ENCODE measurements at regions not wholly inside any gene's neighbourhood (a gene's known extent, or its start where the extent isn't known, plus 50 kb on each side); places are given as distances from the start of the nearest gene placed in this dataset.

DNA sequence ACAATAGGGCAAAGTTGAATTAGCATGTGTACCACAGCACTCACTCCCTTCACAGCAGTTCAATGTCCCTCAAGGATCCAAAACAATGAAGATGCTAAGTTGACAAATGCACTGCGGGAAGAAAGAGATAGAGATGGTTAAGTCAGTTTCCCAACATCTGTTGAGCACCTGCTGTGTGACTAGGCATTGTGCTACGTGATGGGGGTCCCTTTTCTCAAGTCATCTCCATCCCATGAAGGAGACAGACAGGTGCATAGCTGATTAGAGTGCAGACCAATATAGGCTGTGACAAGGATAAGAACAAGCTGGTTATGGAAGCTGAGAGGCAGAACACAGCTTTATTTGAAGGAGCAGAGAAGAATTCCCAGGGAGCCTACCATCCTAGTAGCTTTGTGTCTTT lies 114.2 kb downstream of the HAPSTR1 start:
- H3K9ac ChIP-seq (ENCODE audit: low read length): no peak overlapping the region
- Mint-ChIP-seq H3K9me3 (ENCODE audit: unreplicated experiment) (peaks cover 5% of the 10 kb centered on the region), H3K36me3 (ENCODE audit: low read depth, unreplicated experiment) (peaks cover 2% of the 10 kb centered on the region), H3K27me3 (ENCODE audit: low read depth, unreplicated experiment) (peaks cover 3% of the 10 kb centered on the region), H3K4me1 (ENCODE audit: low read depth, unreplicated experiment) (no peaks in the 10 kb centered on the region), H3K4me3 (ENCODE audit: unreplicated experiment) (no peak overlapping the region), H3K27ac (ENCODE audit: unreplicated experiment) (no peak overlapping the region)
- H3K27me3 ChIP-seq (ENCODE audit: insufficient read depth, low read length): no peaks in the 10 kb centered on the region
- H3K36me3 ChIP-seq (ENCODE audit: insufficient read depth, low read length): no peaks in the 10 kb centered on the region
- no peak overlapping the region for H3K27ac ChIP-seq (ENCODE audit: low read depth, low read length)
- H4K20me1 ChIP-seq (ENCODE audit: insufficient read depth, low read length): no peaks in the 10 kb centered on the region
- no peak overlapping the region for H2AFZ ChIP-seq (ENCODE audit: low read depth, low read length)
- no peaks in the 10 kb centered on the region for H3K79me2 ChIP-seq (ENCODE audit: insufficient read depth, low read length)
- no peak for DNase-seq (ENCODE audit: low read depth)
- H3K4me2 ChIP-seq (ENCODE audit: low read length): no peak overlapping the region
- H3K9me3 ChIP-seq (ENCODE audit: insufficient read depth, low read depth, low read length): no peaks in the 10 kb centered on the region
- no peaks in the 10 kb centered on the region for H3K4me1 ChIP-seq (ENCODE audit: insufficient read depth, low read length)
- FAIRE-seq: no peak
- no peak for TF ChIP-seq EZH2 (IDR thresholded peaks at IDR 0.05; ENCODE audit: insufficient read depth, low read length)
- TF ChIP-seq, protein P1, sequence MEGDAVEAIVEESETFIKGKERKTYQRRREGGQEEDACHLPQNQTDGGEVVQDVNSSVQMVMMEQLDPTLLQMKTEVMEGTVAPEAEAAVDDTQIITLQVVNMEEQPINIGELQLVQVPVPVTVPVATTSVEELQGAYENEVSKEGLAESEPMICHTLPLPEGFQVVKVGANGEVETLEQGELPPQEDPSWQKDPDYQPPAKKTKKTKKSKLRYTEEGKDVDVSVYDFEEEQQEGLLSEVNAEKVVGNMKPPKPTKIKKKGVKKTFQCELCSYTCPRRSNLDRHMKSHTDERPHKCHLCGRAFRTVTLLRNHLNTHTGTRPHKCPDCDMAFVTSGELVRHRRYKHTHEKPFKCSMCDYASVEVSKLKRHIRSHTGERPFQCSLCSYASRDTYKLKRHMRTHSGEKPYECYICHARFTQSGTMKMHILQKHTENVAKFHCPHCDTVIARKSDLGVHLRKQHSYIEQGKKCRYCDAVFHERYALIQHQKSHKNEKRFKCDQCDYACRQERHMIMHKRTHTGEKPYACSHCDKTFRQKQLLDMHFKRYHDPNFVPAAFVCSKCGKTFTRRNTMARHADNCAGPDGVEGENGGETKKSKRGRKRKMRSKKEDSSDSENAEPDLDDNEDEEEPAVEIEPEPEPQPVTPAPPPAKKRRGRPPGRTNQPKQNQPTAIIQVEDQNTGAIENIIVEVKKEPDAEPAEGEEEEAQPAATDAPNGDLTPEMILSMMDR (IDR thresholded peaks at IDR 0.05; ENCODE audit: insufficient read depth, low read depth, low read length): no peak
- no peak overlapping the region for H3K4me3 ChIP-seq (ENCODE audit: insufficient read depth, low read depth, low read length)

DNA sequence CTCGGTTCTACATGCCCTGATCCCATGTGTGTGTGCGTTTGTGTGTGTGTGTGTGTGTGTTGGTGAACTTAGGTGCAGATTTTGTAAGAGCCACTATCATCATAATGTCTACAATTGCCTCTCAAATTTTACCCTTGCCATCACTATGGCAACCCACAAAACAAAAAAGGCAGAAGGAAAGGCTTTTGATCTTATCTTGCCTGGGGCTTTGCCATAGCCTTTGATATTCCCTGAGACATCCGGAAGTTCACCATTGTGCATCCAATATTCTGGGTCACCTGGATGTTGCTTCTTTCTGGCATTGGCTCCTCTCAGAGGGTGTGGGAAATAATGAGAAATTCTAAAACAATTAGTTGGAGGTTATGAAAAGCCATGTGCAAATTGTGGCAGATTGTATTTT lies 114.7 kb downstream of the HAPSTR1 start:
- Histone ChIP-seq H3K9me3 (ENCODE audit: insufficient read depth, low read depth, low read length) (no peaks in the 10 kb centered on the region), H3K79me2 (ENCODE audit: insufficient read depth, low read length) (no peaks in the 10 kb centered on the region), H3K4me1 (ENCODE audit: insufficient read depth, low read length) (no peaks in the 10 kb centered on the region), H4K20me1 (ENCODE audit: insufficient read depth, low read length) (no peaks in the 10 kb centered on the region), H3K27ac (ENCODE audit: low read depth, low read length) (no peak overlapping the region), H2AFZ (ENCODE audit: low read depth, low read length) (no peak overlapping the region), H3K36me3 (ENCODE audit: insufficient read depth, low read length) (no peaks in the 10 kb centered on the region), H3K27me3 (ENCODE audit: insufficient read depth, low read length) (peaks cover 2% of the 10 kb centered on the region), H3K4me3 (ENCODE audit: insufficient read depth, low read depth, low read length) (no peak overlapping the region), H3K4me2 (ENCODE audit: low read length) (no peak overlapping the region), H3K9ac (ENCODE audit: low read length) (no peak overlapping the region)
- Mint-ChIP-seq H3K9me3 (ENCODE audit: unreplicated experiment) (peaks cover under 1% of the 10 kb centered on the region), H3K36me3 (ENCODE audit: low read depth, unreplicated experiment) (peaks cover 2% of the 10 kb centered on the region), H3K27ac (ENCODE audit: unreplicated experiment) (no peak overlapping the region), H3K27me3 (ENCODE audit: low read depth, unreplicated experiment) (peaks cover 3% of the 10 kb centered on the region), H3K4me3 (ENCODE audit: unreplicated experiment) (no peak overlapping the region), H3K4me1 (ENCODE audit: low read depth, unreplicated experiment) (no peaks in the 10 kb centered on the region)
- FAIRE-seq: no peak
- DNase-seq (ENCODE audit: low read depth): no peak
- TF ChIP-seq, protein P1 (IDR thresholded peaks at IDR 0.05; ENCODE audit: insufficient read depth, low read depth, low read length): no peak
- no peak for TF ChIP-seq EZH2 (IDR thresholded peaks at IDR 0.05; ENCODE audit: insufficient read depth, low read length)

DNA sequence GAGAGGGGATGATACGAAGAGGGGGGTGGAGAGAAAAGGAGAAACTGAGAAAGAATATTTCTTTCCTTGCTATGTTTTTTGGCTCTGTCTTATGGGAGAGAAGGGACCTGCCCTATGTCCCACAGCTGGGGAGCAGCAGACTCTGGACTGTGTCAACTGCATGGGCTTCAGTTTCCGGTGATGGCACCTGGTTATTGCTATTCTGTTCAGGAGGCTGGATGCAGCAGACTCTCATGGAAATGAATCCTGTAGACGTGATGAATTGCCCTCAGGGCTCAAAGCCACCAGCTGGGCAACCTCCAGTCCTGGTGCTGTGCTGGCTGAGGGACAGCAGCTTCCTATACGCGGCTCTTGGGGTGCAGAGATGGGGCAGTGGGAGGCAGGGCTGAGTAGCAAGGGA lies 121.2 kb downstream of the HAPSTR1 start:
- Mint-ChIP-seq H3K27ac (ENCODE audit: unreplicated experiment) (no peak overlapping the region), H3K9me3 (ENCODE audit: unreplicated experiment) (no peaks in the 10 kb centered on the region), H3K4me3 (ENCODE audit: unreplicated experiment) (no peak overlapping the region), H3K36me3 (ENCODE audit: low read depth, unreplicated experiment) (no peaks in the 10 kb centered on the region), H3K27me3 (ENCODE audit: low read depth, unreplicated experiment) (peaks cover 20% of the 10 kb centered on the region), H3K4me1 (ENCODE audit: low read depth, unreplicated experiment) (no peaks in the 10 kb centered on the region)
- Histone ChIP-seq H3K36me3 (ENCODE audit: insufficient read depth, low read length) (no peaks in the 10 kb centered on the region), H3K27me3 (ENCODE audit: insufficient read depth, low read length) (peaks cover 2% of the 10 kb centered on the region), H3K27ac (ENCODE audit: low read depth, low read length) (no peak overlapping the region), H3K79me2 (ENCODE audit: insufficient read depth, low read length) (no peaks in the 10 kb centered on the region), H3K9ac (ENCODE audit: low read length) (no peak overlapping the region), H2AFZ (ENCODE audit: low read depth, low read length) (no peak overlapping the region), H4K20me1 (ENCODE audit: insufficient read depth, low read length) (no peaks in the 10 kb centered on the region), H3K9me3 (ENCODE audit: insufficient read depth, low read depth, low read length) (no peaks in the 10 kb centered on the region), H3K4me3 (ENCODE audit: insufficient read depth, low read depth, low read length) (no peak overlapping the region), H3K4me2 (ENCODE audit: low read length) (no peak overlapping the region), H3K4me1 (ENCODE audit: insufficient read depth, low read length) (no peaks in the 10 kb centered on the region)
- no peak for TF ChIP-seq EZH2 (IDR thresholded peaks at IDR 0.05; ENCODE audit: insufficient read depth, low read length)
- TF ChIP-seq, protein P1 (IDR thresholded peaks at IDR 0.05; ENCODE audit: insufficient read depth, low read depth, low read length): no peak
- no peak for DNase-seq (ENCODE audit: low read depth)
- FAIRE-seq: no peak
